ENCODE measurements at regions not wholly inside any gene's neighbourhood (a gene's known extent, or its start where the extent isn't known, plus 50 kb on each side); places are given as distances from the start of the nearest gene placed in this dataset.
A peak's percentile ranks its signal among the peaks of the same experiment; 100 is the strongest.

DNA sequence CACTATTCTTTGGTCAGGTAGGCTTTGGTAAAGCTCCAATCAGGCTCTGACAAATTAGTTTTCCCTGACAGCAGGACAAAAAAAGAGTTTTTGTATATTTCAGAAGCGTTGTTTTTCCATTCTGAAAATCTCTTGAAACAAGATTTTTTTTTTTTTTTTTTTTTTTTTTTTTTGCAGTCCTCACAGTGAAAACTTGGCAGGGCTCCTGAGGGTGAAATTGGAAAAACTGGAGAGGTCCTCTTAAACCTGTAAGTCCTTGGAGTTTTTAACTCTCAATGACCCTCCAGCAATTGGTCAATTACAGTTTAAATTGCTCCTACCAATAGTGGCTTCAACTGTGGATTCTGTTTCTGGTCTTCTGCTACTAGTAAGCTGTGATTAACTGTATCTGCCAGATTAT lies 244.5 kb upstream of the PKDCC start:
- Mint-ChIP-seq H3K36me3 (ENCODE audit: low read depth) (no peaks in the 10 kb centered on the region), H3K4me3 (no peak overlapping the region), H3K27me3 (ENCODE audit: low read depth) (no peaks in the 10 kb centered on the region), H3K9me3 (peaks cover 13% of the 10 kb centered on the region), H3K4me1 (ENCODE audit: low read depth) (no peaks in the 10 kb centered on the region), H3K27ac (no peak overlapping the region)

DNA sequence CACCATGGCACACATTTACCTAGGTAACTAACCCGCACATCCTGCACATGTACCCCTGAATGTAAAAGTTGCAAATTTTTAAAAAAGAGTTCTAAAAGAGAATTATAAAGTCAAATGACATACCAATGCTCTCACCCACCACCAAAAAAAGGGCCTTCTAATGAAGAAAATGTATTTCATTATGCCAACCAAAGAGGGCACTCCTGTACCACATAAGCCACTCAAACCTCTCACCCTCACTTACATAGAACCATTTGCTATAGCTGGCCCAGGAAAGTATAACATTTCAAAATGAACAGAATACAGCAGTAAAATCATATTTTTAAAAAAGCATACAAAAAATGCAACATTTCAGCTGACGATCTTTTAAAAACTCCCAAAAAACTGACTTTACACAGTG lies 241.5 kb upstream of the PKDCC start:
- Mint-ChIP-seq H3K27me3 (ENCODE audit: low read depth) (no peaks in the 10 kb centered on the region), H3K27ac (no peak overlapping the region), H3K9me3 (peaks cover 8% of the 10 kb centered on the region), H3K4me1 (ENCODE audit: low read depth) (no peaks in the 10 kb centered on the region), H3K4me3 (no peak overlapping the region), H3K36me3 (ENCODE audit: low read depth) (no peaks in the 10 kb centered on the region)

DNA sequence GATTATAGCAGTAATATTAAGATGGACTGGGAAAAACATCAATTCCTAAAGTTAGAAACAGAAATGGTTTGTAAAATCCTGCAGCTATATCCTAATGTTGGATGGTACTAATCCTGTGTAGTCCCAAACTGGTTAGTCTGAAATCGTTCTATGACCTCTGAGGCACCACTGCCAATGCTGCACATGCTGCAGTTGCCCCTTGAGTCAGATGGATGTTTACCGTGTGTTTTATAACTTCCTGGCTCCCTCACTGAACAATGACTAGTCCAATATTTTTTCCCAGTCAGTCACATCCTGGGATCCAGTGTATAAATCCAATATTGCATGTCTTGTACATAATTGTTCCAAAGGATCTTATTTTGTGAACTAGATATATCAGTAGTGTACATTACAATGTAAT lies 226.7 kb upstream of the PKDCC start:
- Mint-ChIP-seq H3K27ac (no peak overlapping the region), H3K27me3 (ENCODE audit: low read depth) (peaks cover 6% of the 10 kb centered on the region)

DNA sequence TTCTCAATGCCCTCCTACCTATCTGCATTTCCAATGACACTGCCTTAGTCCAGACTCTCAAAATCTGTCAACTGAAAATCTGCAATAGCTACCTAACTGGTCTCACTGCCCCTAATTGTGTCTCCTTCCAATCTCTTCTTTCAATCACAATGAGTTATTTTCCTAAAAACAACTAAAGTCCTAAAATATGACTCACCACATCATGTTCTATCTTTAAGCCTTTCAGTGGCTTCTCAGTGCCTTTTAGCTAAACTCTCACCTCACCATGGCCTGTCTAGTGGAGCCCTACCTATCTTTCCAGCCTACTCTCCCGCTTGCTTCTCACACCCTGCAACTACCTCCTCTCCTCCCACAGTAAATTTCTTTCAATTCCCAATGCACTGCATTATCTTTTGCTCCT lies 220.9 kb upstream of the PKDCC start:
- Mint-ChIP-seq H3K27me3 (ENCODE audit: low read depth) (peaks cover 26% of the 10 kb centered on the region), H3K4me3 (no peak overlapping the region)

More for the DNA sequence above, 226.7 kb upstream of the PKDCC start:
- Mint-ChIP-seq H3K4me1 (ENCODE audit: low read depth) (no peaks in the 10 kb centered on the region), H3K9me3 (peaks cover 14% of the 10 kb centered on the region), H3K4me3 (no peak overlapping the region), H3K36me3 (ENCODE audit: low read depth) (no peaks in the 10 kb centered on the region)

DNA sequence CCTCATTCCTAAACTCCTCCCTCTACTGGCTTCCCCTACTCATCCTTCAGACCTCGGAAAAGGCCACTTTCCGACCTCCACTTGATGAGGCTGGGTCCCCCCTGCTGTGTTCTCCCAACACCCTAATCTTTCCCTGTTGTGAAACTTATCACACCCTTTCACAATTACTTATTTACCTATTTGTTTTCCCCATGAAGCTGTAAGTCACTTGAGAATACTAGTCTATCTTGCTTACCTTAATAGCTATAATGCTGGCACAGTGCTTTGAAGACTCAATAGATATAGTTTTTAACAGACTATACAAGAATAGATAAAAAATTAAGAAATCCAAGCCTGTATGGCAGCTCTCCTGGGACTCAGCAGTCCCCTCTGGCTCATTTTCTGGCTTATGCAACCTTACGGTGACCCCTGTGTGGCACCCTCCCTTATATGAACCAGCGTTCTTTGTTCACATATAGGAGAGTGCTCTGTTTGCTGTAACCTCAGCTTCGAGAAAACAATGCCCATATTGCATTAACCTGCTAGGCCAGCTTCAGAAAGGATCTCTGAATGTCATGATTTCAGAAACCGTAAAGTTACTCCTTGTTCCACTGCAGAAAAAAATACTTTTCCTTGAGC lies 220.4 kb upstream of the PKDCC start:
- Mint-ChIP-seq H3K27ac (no peak overlapping the region), H3K9me3 (no peaks in the 10 kb centered on the region), H3K4me3 (no peak overlapping the region), H3K27me3 (ENCODE audit: low read depth) (peaks cover 23% of the 10 kb centered on the region), H3K36me3 (ENCODE audit: low read depth) (no peaks in the 10 kb centered on the region), H3K4me1 (ENCODE audit: low read depth) (no peaks in the 10 kb centered on the region)

More for the DNA sequence above, 220.9 kb upstream of the PKDCC start:
- Mint-ChIP-seq H3K36me3 (ENCODE audit: low read depth) (no peaks in the 10 kb centered on the region), H3K9me3 (no peaks in the 10 kb centered on the region), H3K27ac (no peak overlapping the region), H3K4me1 (ENCODE audit: low read depth) (no peaks in the 10 kb centered on the region)

DNA sequence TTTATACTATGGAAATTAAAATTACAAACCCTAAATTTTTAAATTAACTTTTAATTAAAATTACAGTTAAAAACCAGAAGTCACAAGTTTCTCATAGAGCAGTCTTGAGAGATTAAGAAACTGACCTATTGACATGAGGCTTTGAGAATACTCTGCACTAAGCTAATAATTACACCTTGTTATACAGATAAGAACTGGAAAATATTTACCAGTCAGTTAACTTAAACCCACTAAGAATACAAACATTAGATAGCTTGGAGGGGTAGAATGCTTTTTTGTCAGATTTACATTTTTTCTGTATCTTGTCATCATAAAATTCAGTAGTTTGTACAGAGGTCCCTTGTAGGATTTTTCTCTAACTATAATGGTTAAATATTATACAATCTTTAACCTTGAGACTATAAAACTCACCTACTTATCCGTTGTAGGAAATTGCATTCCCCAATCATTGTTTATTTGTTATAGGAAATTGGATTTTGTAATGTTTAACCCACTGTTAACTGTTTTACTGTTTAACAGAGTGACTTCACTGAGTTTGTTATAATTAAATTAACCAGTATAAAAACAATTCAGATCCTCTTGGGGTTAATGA lies 219.7 kb upstream of the PKDCC start:
- Mint-ChIP-seq H3K9me3 (no peaks in the 10 kb centered on the region), H3K36me3 (ENCODE audit: low read depth) (no peaks in the 10 kb centered on the region), H3K4me3 (no peak overlapping the region), H3K27ac (no peak overlapping the region), H3K4me1 (ENCODE audit: low read depth) (no peaks in the 10 kb centered on the region), H3K27me3 (ENCODE audit: low read depth) (peaks cover 23% of the 10 kb centered on the region)

DNA sequence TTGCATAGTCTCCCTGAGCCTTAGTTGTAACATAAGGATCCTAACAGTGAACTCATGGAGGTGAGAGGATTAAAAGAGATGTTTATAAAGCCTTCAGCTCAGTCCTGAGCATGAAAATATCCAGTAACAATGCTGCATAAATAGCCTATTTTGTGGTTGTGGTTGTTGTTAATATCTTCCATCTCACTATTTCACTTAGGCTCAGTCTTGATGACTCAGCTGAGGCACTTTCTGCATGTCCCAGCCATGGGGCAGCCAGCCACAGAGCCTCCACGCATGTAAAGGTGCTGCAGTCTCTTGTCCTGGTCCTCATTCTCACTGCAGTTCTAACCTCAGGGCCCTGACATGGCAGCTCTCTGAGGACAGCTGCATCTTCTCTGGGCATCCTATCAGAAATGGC lies 218.8 kb upstream of the PKDCC start:
- Mint-ChIP-seq H3K4me3 (no peak overlapping the region), H3K27me3 (ENCODE audit: low read depth) (peaks cover 23% of the 10 kb centered on the region), H3K36me3 (ENCODE audit: low read depth) (no peaks in the 10 kb centered on the region), H3K27ac (no peak overlapping the region), H3K9me3 (no peaks in the 10 kb centered on the region), H3K4me1 (ENCODE audit: low read depth) (no peaks in the 10 kb centered on the region)

DNA sequence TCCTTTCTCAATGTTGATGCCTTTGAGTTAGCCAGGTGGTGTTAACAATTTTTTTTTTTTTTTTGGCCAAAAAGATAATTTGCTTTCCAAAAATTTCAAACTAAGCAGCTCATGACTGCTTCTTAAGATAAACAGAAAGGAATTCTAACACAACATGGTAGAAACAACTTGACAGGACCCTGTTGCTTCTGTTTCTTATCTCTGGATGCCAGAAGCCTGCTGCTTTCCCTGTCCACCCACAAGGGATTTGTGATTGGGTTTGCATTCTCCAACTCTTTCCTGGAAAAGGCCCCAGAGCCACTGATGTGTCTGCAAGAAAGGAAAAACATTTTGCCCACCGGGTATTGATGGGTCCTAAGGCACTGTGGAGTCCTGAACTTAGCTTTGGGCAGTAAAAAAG lies 217.2 kb upstream of the PKDCC start:
- no peak overlapping the region for H3K4me3 Mint-ChIP-seq
- H3K4me1 Mint-ChIP-seq (ENCODE audit: low read depth): no peaks in the 10 kb centered on the region
- H3K9me3 Mint-ChIP-seq: no peaks in the 10 kb centered on the region
- H3K27me3 Mint-ChIP-seq (ENCODE audit: low read depth): peaks cover 36% of the 10 kb centered on the region
- H3K36me3 Mint-ChIP-seq (ENCODE audit: low read depth): no peaks in the 10 kb centered on the region
- H3K27ac Mint-ChIP-seq: no peak overlapping the region

DNA sequence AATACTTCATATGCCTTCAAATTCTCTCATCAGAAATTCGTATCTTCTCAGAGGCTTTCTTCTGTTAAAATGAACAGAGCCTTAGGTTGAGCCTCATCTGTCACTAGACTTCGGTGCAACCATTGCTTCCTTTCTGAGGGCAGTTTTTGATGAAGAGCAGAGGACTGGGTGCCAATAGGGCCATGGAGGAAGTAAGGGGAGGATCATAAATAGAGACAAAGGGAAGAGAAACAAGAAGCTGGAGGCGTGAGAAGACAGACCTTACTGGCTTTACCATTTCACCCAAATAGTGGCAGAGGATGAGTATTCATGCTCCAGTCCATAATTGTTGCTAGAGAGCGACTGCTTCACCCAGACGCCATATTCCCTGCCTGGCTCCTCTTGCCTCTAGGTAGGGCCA lies 215.6 kb upstream of the PKDCC start:
- Mint-ChIP-seq H3K9me3 (no peaks in the 10 kb centered on the region), H3K27ac (no peak overlapping the region), H3K36me3 (ENCODE audit: low read depth) (no peaks in the 10 kb centered on the region), H3K4me1 (ENCODE audit: low read depth) (no peaks in the 10 kb centered on the region), H3K4me3 (no peak overlapping the region), H3K27me3 (ENCODE audit: low read depth) (peaks cover 36% of the 10 kb centered on the region)

DNA sequence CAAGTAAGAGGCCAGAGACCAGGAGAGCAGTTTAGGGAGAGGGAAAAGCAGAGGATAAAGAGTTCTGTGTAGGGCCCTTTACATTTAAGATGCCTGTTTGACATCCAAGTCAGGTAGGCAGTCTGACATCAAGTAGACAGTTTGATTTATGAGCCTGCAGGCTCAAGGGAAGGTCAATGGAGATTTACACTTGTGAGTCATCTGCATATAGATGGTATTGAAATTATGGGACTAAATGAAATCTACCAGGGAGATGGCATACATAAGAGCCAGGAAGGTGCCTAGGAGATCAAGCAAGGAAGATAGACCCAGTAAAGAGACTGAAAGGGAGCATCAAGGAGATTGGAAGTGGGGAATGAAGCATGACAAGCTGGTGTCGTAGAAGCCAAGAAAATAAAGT lies 212.4 kb upstream of the PKDCC start:
- Mint-ChIP-seq H3K27me3 (ENCODE audit: low read depth) (peaks cover 27% of the 10 kb centered on the region), H3K9me3 (no peaks in the 10 kb centered on the region)

DNA sequence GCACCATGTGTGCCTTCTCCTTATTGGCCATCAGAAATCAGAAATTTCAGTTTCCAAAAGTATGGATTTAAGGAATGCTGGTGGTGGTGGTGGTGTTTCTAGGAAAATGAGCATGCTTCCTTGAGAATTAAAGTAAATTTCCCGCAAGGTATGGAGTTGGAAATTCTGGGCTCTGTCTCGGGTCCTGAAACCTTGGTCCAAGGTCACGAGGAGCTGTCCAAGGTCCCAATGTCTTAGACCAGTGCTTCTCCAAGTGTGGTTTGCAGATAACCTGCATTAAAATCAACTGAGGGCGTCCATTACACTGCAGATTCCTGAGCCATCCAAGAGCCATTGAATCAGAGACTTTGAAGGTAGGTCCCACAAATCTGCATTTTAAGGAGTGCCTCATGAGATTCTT lies 210.9 kb upstream of the PKDCC start:
- Mint-ChIP-seq H3K4me3 (no peak overlapping the region), H3K36me3 (ENCODE audit: low read depth) (no peaks in the 10 kb centered on the region), H3K4me1 (ENCODE audit: low read depth) (peaks cover 10% of the 10 kb centered on the region), H3K9me3 (no peaks in the 10 kb centered on the region), H3K27ac (no peak overlapping the region), H3K27me3 (ENCODE audit: low read depth) (peaks cover 20% of the 10 kb centered on the region)

More for the DNA sequence above, 212.4 kb upstream of the PKDCC start:
- H3K4me3 Mint-ChIP-seq: no peak overlapping the region
- no peaks in the 10 kb centered on the region for H3K36me3 Mint-ChIP-seq (ENCODE audit: low read depth)
- H3K4me1 Mint-ChIP-seq (ENCODE audit: low read depth): peaks cover under 1% of the 10 kb centered on the region
- H3K27ac Mint-ChIP-seq: no peak overlapping the region

DNA sequence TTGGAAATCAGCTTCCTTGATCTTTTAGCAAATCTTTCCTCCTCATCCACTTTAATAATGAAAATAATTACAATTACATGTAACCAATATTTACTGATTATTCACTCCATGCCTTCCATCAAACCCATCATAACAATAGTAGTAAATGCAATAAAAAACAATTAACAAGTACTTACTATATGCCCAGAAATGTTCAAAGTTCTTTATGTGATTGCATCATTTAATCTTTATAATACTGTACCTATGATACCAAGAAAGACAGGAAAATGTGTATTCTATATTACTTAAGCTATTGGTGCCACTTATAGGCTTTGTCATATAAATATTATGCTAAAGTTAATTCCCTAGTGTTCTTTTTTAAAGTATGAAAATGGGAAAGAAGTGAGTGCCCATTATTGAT lies 210.2 kb upstream of the PKDCC start:
- H3K9me3 Mint-ChIP-seq: no peaks in the 10 kb centered on the region
- no peaks in the 10 kb centered on the region for H3K36me3 Mint-ChIP-seq (ENCODE audit: low read depth)
- peaks cover 10% of the 10 kb centered on the region for H3K4me1 Mint-ChIP-seq (ENCODE audit: low read depth)
- H3K27ac Mint-ChIP-seq: no peak overlapping the region
- H3K27me3 Mint-ChIP-seq (ENCODE audit: low read depth): peaks cover 20% of the 10 kb centered on the region
- H3K4me3 Mint-ChIP-seq: no peak overlapping the region

DNA sequence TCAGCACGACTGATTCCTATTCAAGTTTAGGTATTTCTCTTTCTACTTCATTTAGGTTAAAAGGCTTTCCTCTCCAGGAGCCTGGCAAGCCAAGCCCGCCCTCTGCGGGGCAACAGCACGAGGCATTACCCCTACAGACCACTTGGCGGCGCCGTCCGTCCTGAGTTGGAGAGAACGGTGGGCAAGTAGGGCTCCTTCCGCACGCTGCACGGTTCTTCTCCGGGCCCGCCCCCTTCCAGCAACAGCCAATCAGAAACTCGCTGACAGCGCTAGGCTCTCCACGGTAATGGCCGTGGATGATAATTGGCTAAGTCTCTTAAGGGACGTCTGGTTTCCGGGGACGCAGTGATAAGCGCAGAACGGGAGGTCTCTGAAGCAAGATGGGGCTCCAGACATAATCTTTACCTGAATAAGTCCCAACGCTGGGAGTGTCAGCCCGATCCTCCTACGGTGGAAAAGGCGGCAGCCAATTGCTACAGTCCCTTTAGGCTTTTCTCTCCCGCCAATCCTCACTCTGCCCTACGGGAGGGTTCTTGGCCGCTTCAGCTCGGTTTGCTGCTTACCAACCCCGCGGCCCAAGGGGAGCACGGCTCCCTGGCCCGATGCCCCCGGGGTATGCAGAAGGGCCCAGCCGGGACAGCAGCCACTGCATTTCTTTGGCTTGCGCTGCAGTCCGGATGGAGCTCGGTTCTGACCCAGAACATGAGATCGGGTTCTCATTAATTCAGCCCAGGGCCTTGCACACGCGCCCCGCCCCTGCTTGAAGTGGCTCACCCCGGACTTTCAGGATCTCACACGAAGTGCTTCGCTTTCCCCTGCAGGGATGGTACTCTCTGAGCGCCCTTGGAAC lies 206.9 kb upstream of the PKDCC start:
- H3K36me3 Mint-ChIP-seq (ENCODE audit: low read depth): no peaks in the 10 kb centered on the region
- H3K4me1 Mint-ChIP-seq (ENCODE audit: low read depth): peaks cover 10% of the 10 kb centered on the region
- no peaks in the 10 kb centered on the region for H3K9me3 Mint-ChIP-seq
- H3K27me3 Mint-ChIP-seq (ENCODE audit: low read depth): peaks cover 13% of the 10 kb centered on the region
- H3K4me3 Mint-ChIP-seq: peak overlapping the region; percentile 96
- peak overlapping the region; percentile 76 for H3K27ac Mint-ChIP-seq

DNA sequence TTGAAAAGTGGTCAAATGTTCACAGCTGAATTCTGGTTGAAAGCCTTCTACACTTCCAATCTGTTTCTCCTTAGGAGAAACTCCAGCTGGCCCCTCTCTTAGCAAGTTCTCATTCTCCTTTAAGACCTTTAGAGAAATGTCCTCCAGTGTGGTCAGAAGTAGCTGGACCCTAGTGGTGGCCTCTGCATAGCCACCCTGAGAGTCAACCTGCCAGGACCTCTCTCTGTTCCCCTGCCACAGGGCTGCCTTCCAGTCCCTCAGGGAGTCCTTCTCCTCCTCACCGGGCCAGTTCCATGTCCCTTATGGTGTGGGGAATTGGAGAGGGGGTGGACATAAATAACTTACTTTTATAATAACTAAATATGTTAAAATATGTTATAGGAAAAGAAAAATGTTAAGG lies 200.9 kb upstream of the PKDCC start:
- Mint-ChIP-seq H3K27ac (no peak overlapping the region), H3K4me3 (no peak overlapping the region), H3K27me3 (ENCODE audit: low read depth) (peaks cover 17% of the 10 kb centered on the region), H3K4me1 (ENCODE audit: low read depth) (no peaks in the 10 kb centered on the region), H3K9me3 (no peaks in the 10 kb centered on the region), H3K36me3 (ENCODE audit: low read depth) (no peaks in the 10 kb centered on the region)

All from T-helper 1 cell treated with Interleukin-12 subunit alpha and Interleukin-12 subunit beta and Interleukin-4 antibody, amounts not matched to agents 30 μg/mL and 1 μg/mL, for 36 hours (primary cell).